Hepatic stellate cell (primary cell): ENCODE measurements at regions not wholly inside any gene's neighbourhood (a gene's known extent, or its start where the extent isn't known, plus 50 kb on each side); places are given as distances from the start of the nearest gene placed in this dataset.
A peak's percentile ranks its signal among the peaks of the same experiment; 100 is the strongest.

Experiments used
- DNase-seq: peaks from one replicate; pipeline ENCODE4 v3.0.0; 2011; ENCODE audit warnings: low spot score

DNA sequence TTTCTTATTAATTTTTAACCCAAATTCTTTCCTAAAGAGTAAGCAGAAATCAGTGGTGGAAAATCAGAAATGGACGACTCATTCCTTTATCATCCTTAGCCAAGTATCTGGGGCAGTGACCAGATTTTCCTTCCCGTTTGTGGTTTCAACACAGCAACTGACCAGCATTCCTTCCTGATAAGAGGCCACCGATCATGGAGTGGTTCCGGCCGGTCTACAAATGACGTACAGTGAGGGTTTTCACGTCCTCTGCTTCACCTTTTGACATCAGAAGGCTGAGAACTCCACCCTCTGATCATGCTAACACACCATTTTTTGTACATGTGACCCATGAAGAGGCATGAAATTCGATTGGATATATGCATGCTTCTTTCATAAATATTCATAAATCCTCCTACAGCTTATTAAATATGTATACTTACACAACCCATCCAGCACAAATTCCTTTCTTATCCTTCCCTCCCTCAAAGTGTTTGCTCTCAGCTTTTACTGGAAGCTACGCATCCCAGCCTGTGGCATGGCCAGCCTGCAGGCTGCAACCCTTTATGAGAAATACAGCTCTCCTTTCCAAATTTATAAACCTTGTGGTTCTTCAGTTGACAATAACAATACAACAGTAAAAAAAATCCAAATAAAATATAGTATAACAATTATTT, 173.0 kb upstream of the CASK start:
- DNase-seq, result peak; percentile 36

DNA sequence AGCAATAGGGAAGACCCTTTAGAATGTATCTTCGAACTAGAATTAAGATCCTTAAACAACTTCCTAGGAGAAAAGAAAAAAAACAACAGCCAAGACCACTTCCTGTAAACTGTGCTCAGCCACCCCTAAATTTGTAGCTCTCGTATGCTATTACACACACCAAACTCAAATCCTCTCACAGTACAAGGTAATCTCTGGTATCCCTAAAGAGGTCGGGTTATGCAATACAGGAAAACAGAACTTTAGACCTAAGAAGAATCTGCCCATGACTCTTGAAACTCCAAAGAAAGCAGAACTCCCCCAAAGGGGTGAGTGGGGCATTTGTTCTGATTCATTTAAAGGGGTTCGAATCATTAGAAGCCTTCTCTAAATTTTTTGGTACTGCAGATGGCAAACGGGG, 170.9 kb upstream of the CASK start:
- no peak for DNase-seq

DNA sequence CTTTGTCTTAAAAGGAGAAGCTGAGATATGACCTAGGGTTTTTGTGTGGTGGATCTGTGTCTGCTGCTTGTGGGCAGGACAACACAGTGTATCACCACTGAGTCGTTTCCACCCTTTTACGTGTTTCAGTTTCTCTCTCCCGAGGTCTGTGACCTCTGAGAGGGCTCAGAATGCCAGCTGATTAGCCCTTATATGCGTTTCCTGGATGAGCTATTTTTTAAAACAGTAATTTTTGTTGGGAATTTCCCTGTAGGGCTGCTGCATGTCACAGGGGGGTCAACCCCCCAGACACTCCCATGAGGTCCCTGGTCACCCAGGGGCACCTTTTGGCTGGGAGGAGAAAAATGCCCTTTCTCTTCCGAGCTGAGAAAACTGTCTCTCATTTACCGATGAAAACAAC, 170.4 kb upstream of the CASK start:
- no peak for DNase-seq

DNA sequence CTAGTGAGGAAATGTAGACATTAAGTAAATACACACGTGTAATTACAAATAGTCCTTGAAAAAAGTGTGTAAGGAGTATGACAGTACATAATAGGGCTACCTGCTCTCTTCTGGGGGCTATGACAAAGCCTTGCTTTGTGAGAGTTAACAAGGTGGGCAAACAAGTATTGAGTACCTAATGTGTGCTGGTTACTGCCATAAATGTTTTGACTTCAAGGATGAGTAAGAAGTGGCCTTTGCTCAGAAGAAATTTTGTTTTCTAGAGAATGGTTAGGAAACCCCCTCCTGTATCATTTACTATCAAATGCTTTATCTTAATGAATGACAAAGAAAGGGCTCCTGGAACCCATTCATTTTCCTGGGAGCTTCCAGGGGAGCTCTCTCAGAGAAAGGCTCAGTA, 167.0 kb upstream of the CASK start:
- DNase-seq, result no peak

DNA sequence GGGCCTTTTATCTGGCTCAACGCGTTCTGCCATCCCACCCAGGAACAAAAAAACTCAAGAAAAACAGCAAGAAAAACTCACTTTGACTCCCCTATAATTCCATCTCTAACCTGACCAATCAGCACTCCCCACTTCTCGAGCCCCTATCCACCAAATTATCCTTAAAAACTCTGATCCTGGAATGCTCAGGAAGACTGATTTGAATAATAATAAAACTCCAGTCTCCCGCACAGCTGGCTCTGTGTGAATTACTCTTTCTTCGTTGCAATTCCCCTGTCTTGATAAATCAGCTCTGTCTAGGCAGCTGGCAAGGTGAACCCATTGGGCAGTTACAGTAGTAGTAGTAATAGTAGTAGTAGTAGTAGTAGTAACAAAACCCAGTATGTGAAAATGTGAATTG, 165.7 kb upstream of the CASK start:
- no peak for DNase-seq

DNA sequence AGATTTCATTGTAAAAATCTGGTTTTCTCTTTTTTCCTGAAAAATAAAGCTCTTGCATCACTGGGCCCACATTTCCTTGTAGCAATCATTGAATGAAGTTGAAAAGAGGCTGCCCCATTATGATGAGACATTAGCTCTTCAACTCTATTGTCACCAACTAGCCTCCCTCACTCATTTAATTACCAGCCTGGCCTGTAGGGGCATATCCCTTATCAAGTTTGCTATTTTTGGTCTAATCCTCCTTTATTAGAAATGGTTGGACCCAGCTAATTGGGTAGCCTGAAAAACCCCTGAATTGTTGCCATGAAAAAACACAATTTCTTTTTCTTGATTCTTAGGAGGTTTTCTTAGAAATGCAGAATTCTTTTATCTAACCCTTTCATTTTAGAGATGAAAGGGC, 164.6 kb upstream of the CASK start:
- no peak for DNase-seq

DNA sequence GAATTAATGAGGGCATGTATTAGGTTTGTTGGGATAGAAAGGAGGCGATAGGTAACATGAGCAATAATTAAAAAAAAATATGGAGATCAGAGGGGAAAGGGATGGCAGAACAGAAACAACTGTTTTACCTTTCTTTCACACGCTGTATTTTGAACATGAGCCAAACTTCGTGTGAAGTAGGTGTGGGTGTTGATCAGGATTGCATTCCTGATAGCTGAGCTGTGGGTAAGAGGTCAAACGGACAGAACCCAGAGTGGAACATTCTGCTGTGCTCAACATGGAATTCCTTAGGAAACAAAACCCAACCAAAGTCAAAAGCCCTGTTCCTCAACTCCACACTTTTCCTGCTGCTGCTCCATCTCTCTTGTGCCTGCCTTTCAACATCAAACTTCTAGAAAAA, 162.5 kb upstream of the CASK start:
- no peak for DNase-seq

DNA sequence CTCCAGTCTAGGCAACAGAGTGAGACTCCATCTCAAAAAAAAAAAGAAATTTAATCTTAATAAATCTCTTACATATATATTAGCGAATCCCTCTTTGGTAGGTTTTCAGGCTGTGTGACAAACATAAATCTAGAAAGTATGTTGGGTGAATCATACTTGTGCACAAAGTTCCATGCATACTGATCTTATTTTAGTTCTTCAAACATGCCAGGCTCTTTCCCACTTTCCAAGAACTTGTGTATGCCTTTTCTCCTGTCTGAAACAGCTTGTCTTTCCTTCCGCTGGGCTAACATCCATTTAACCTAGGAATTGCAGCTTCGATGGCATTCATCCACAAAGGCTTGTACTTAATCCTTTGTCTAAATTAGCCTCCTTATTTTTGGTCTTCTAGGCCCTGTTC, 156.6 kb upstream of the CASK start:
- no peak for DNase-seq

DNA sequence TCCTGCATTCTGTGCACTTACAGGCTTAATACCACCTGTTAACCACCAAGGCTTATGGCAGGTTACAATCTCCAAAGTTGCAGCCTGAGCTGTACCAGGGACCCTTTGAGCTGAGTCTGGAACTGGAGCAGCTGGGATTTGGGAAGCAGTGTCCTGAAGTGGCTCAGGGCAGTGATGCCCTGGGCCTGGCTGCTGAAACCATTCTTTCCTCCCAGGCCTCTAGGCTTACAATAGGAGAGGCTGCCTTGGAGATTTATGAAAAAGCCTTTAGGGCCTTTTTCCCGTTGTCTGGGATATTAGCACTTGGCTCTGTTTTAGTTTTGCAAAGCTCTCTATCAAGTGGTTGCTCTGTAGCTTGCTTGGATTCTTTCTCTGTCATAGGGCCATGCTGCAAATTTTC, 154.3 kb upstream of the CASK start:
- DNase-seq, result no peak

DNA sequence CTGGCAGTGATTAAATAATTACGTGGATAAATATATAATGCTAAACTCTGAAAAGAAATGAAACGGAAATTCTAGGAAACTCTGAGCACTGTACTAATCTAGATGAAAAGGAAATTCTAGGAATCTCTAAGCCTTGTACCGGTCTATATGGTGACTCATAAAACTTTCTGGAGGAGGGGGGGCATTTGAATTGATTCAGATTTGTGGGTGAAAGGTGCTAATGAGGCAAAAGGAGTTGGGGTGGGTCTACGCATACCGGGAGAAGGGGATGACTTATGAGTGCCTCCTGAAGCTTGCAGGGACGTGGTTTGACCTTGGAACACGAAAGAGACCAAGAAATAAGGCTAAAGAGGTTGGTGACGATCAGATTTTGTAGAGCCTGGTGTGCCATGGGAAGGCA, 151.7 kb upstream of the CASK start:
- DNase-seq, result no peak

DNA sequence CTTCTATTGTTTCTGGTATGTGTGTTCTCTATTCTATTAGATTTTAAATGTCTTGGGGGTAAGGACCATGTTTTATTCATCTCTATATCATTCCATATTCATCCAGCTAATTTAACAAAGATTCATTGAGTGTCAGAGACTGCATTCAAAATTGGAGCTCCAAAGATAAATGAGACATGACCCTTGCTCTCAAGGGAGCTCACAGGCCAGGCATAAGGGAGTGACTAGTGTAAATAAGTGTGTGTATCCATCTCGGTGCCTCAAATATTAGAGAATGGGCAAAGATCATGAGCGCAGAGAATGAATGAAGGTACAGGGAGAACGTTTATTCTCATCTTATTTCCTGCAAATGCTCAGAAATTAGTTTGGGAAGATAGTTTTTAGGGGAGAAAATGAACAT, 150.1 kb upstream of the CASK start:
- DNase-seq, result no peak

DNA sequence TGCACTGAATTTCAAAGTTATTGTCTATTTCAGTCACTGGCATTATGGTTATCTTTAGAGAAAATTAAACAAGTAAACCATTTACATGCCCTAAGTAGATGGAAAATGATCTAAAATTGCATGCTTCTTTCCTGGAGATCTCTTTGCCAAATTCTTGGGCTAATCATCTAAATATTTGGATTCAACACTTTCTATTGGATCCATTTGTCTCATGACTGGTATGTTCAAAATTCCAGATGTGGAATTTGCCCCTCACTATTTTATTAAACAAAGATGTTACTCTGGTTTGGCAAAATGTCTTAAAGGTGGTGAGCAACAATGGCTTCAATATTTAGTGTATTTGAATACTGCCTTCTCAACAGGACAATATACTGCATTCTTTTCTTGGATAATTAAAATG, 147.5 kb upstream of the CASK start:
- no peak for DNase-seq

DNA sequence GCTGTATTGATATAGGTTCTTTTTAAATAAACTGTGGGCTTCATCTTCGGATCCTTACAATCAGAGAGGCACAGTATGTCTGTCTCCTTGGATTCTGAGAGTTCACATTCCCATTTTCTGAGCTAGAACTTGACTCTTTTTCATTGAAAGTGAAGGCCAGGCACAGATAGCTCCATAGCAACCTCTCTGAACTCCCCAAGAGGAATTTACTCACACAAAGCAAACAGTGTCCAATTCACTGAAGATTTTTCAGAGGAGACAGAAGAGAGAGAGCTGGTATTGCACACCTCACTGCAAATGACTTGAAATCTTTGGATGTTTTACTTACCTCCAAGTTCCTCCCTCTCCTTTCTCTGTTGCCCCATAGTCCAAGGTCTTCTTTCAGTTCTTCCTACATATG, 130.9 kb upstream of the CASK start:
- no peak for DNase-seq

DNA sequence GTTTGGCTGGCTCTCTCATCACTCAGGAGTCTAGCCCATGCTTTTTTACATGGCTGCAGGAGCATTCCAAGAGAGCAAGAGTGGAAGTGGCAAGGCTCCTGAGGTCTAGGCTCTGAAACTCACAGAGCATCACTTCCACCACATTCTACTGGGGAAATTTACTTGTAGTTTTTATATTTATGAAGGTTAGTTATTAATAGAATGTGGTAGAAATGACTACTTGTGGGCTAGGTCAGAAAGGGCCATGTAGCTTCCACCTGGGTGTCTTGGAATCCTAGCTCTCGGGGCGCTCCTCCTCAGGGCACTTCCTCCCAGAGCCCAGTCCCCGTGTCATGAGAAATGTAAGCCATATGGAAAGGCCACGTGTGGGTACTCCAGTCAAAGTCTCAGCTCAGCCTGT, 127.0 kb upstream of the CASK start:
- no peak for DNase-seq

DNA sequence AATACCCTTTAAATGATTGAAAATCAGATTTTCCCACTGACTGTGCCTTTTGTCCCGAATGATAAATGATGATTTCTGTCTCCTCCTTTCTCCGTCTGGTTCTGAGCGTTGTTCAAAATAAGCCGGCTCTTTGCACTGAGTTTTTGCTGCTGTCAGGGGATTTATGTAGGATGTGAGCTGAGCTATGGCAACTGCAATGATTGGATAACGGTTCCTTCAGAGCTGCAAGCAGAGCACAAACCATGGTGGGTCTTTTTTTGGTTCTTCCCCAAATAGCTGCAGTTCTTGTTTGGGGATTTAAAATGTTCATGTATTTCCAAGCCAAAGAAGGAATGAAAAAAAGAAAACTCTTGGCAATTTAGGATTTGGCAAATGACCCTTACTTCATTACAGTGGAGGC, 124.5 kb upstream of the CASK start:
- DNase-seq, result no peak

DNA sequence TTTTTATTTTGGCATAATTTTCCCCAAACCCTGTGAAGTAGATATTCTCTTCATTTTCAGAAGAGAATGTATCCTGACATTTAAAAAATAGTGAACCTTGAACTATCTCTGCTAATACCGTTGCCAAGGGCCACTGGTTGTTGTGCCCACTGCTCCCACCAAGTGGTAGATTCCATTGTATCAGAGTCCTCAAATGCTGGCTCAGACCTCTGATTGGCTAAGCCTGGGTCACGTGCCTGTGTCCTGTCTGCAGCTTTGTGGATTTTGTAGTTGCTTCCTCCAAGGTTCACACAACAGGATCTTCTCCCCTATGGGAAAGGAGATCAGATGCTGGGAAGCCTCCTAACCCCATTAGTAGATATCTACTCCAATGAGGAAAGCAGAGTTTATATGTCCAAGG, 104.8 kb upstream of the CASK start:
- DNase-seq, result no peak

DNA sequence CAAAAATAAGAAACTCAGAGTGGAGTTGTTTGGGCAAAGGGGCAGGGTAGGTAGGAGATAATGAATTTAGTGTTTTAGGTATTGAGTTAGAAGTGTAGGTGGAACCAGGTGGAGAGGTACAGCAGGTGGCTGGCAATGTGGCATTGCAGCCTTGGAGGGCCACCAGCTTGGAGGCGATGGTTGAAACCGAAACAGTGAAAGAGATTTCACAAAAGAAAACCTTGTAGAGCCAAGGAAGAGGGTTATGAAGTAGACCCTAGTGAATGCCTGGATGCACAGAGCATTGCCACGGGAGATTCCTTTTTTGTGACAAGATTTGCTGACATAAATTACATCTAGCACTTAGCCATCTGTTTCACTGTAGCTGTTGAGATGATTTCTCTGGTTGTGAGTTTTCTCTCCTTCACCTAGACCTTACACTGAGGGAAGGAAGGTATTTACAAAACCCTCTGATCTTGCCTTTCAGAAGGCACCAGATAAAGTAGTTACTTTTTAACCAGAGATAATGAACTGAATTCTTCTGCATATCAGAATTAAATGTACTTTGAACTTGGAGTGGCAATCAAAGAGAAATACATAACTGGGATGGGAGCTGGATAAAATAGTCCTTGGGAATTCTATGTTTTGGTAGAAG, 104.1 kb upstream of the CASK start:
- DNase-seq, result no peak

DNA sequence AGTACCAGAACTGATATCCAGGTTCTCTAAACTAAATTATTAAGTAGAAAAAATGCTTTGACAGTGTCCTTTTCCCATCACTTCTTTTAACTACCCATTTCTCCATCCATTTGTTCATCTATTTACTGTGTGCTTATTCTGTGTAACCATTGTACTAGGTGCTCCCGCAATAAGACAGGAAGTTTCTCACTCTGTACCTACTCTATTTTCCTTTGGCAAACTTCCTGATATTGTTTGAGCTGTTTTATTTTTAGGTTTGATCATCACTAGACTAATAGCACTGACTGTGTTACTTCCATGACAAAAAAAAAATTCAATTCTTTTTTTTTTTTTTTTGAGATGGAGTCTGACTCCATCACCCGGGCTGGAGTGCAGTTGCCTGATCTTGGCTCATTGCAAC, 102.5 kb upstream of the CASK start:
- DNase-seq, result no peak

DNA sequence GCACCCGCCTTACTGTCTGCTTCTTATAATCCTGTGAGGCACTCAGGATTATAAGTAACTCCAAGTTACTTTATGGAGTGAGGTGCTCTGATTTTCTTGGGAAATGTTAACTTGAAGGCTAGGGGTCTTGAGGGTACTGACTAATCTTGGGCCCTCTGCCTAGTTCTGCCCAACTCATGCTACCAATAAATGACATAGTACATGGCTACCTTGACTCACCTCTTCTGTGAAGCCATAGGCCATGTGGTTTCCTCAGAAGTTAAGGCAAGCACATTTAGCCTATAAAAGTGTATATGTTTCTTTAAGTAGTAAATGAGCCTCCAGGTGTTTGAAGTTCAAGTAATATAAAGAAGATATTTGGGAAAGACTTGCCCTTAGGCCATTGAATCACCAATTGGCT, 99.8 kb upstream of the CASK start:
- no peak for DNase-seq

DNA sequence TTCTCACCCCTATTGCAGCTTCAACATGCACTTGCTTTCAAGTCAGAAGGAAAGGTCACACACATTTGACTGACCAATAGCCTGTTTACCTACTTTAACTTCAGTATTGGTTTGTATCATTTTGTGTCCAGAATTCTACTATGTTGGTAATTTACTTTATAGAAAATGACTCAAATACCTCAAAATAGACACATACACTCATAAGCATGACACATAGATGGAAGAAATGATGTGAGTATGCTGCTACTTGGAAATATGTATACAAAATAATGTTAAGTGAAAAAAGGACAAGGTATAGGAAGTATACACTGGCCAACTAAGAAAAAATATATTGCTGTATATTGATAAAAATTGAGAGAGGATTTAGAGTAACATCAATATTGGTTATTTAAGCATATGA, 98.8 kb upstream of the CASK start:
- DNase-seq, result no peak

DNA sequence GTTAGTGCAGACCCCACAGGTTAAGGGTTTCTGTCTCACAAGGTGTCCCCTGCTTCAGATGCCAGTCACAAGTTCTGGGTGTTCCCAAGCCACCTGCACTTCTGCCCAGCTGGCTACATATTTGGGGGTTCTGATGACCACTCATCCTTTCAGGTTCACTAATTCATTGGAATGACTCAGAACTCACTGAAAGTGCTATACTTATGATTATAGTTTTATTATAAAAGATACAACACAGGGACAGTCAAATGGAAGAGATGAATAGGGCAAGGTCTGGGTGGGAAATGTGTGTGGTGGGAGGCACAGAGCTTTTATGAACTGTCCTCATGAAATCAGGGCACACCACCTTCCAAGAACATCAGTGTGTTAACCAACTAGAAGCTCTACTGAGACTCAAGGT, 97.7 kb upstream of the CASK start:
- DNase-seq, result no peak

DNA sequence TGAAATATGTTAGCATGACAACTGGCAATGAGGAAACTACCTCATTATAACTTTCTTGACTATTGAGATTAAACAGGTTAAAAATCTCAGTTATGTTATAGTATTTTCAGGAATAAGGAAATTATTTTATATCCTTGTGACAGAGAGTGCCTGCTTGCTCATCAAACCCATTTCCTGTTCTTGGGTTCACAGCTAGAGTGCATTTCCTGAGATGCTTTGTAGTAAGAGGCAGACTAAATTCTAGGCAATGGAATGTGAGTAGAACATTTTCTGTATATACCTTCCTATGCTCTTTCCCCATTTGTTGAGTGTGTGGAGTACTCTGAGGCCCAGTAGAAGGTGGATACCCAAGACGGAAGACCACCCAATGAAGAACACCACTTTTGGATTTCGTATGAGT, 96.9 kb upstream of the CASK start:
- no peak for DNase-seq

DNA sequence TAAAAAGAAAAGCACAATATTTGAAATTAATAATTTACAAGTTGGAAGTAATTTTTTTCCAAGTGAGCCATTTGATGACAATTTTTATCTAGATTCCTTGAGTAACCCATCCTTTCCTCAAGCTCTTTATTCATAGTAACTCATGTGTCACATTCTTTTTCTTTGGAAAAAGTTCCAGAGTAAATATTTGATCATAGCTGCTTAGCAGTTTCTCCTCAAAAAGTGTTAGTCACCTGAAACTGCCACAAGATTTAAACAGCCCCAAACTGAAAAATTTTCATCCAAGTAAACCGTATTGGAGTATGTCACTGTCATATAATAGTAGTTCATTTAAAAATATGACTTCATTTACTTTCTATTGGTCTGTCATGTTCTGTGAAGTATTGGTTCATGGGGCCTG, 94.6 kb upstream of the CASK start:
- no peak for DNase-seq

DNA sequence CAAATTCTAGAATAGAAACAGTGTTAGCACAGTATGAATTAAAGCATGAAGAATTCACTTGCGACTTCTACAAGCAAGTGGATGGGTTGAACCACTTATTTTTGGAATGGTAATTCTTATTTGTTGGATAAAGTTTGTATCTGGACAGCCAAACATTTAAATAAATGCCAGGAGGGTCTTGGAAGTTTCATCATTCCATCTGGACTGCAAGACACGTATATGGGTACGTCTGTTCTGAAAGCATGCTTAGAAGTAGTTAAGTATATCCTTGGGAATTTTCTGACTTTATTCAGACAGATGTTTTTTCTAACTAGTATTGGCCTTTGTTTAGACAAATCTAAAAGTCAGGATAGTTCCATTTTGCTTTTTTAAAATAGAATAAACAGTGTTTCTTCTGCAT, 77.5 kb upstream of the CASK start:
- no peak for DNase-seq

DNA sequence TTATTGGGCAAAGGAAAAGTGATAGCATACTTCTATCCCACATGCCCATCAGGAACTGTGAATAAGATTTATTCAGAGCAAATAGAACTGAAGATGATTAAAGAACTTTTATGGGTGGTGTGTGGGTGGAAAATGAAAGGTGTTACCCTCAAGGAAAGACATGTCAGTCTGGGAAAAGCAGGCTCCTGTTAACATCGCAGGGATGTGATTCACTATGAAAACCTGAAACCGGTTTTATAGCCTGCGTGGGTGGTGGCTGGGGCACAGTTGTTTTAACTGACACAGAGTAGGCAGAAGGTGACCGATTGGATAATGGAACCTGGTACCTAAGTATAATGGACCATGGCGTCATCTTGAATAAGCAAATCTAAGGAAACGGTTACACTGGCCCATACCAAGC, 61.3 kb upstream of the CASK start:
- no peak for DNase-seq
